ENCODE measurements at regions not wholly inside any gene's neighbourhood (a gene's known extent, or its start where the extent isn't known, plus 50 kb on each side); places are given as distances from the start of the nearest gene placed in this dataset.
"Not testable (repeated sequence)": the region's sequence is repeated elsewhere in the genome, so short reads cannot be mapped to it uniquely, and the experiment has no call there.

DNA sequence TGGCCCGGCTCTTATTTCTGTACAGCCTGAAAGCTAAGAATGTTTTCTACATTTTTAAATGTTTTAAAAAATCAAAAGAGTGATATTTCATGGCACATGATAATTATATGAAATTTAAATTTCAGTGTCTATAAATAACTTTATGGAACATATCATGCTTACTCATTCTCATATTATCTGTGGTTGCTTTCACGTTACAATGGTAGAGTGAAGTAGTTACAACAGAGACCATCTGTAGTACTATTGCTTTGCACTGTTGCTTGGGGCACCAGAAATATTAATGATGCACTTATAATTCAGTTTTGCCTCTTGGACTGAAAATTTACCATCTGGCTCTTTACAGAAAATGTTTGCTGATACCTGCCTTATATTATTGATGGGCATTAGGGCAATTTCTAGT lies 481.6 kb downstream of the PLPP3 start:
- H2AFZ ChIP-seq: no peak overlapping the region
- in situ Hi-C loops (cut with MboI): loop anchor here (25.0 kb wide), 1 partner anchor 385 kb away; no protein-coding TSS in a partner anchor
- H3K79me2 ChIP-seq (ENCODE audit: insufficient read depth): no peaks in the 10 kb centered on the region
- no peaks in the 10 kb centered on the region for H3K36me3 ChIP-seq (ENCODE audit: low read depth)
- no peaks in the 10 kb centered on the region for H4K20me1 ChIP-seq (ENCODE audit: insufficient read depth)
- H3K27me3 ChIP-seq (replicated peaks; ENCODE audit: insufficient read depth): no peaks in the 10 kb centered on the region
- H3K9me2 ChIP-seq (ENCODE audit: insufficient read depth): peaks cover 4% of the 10 kb centered on the region; the same call in 1 of the 2 replicates
- H3K4me1 ChIP-seq (ENCODE audit: insufficient read depth): peaks cover 75% of the 10 kb centered on the region
- H3K27ac ChIP-seq: peak overlapping the region; percentile 79; the same call in 1 of the 2 replicates
- peaks cover 76% of the 10 kb centered on the region for H3F3A ChIP-seq (ENCODE audit: insufficient read depth)
- peak; percentile 35 for DNase-seq
- no peak overlapping the region for H3K9ac ChIP-seq
- 74 to 77% methylated on average over 2 of the region's 2 CpGs for WGBS, 2 experiments (ENCODE audit: low coverage in 1 of 2, low lambda C conversion rate in 2 of 2, missing lambda C conversion rate in 2 of 2)
- no peaks in the 10 kb centered on the region for H3K9me3 ChIP-seq (ENCODE audit: low read depth)
- TF ChIP-seq EZH2 (IDR thresholded peaks at IDR 0.05; ENCODE audit: insufficient read depth, poor library complexity, severe bottlenecking) (no peak), EZH2phosphoT487 (IDR thresholded peaks at IDR 0.05; ENCODE audit: insufficient read depth, low read depth) (no peak)
- H3K4me3 ChIP-seq: no peak overlapping the region
- H3K4me2 ChIP-seq (ENCODE audit: unreplicated experiment): no peak overlapping the region

DNA sequence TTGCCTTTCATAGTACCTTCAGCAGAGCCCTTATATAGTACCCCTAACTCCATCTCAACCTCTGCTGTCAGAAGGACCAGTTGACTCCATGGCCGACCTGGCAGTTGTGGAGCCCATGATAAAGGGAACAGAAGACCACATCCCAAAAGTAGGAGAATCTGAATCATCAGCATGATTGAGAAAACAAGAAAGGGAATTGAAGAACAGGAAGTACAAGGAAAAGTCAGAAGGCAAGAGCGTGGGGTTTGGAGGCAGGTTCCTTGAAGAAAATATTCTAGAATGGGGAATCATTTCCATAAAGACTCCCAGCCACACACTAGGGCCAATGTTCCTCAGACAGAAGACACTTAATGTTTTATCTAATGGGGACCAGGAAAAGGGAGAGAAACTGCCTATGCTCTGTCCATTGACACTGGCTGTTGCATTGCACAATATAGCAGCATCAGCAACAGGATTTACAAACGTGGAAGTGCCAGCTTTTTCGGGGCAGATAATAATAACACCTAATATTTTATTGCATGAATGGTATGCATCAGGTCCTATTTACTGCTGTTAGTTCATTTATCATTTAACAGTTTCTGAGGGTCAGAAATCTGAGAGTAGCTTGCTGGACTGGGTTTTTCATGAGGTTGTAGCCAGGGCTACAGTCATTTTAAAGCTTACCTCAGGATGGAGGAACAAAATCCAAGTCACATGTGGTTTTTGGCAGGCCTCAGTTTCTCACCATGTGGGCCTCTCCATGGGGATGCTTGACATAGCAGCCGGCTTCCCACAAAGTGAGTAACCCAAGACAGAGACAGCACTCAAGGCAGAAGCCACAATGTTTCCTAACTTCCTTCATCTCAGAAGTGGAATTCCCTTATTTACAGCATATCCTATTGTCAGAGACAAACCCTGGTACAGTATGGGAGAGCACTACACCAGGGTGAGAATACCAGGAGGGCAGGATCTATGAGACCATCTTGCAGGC lies 483.4 kb downstream of the PLPP3 start:
- no peaks in the 10 kb centered on the region for H3K9me2 ChIP-seq (ENCODE audit: insufficient read depth)
- in situ Hi-C loops (cut with MboI): loop anchor here (25.0 kb wide), 1 partner anchor 384 kb away; no protein-coding TSS in a partner anchor
- H2AFZ ChIP-seq: no peak overlapping the region
- WGBS, 2 experiments (ENCODE audit: low coverage in 1 of 2, low lambda C conversion rate in 2 of 2, missing lambda C conversion rate in 2 of 2): 38 to 40% methylated on average over 5 of the region's 5 CpGs
- no peaks in the 10 kb centered on the region for H4K20me1 ChIP-seq (ENCODE audit: insufficient read depth)
- peaks cover 73% of the 10 kb centered on the region for H3K4me1 ChIP-seq (ENCODE audit: insufficient read depth)
- H3K79me2 ChIP-seq (ENCODE audit: insufficient read depth): no peaks in the 10 kb centered on the region
- peak overlapping the region; percentile 39 for H3K9ac ChIP-seq
- H3F3A ChIP-seq (ENCODE audit: insufficient read depth): peaks cover 70% of the 10 kb centered on the region
- peak; percentile 97 for DNase-seq
- no peaks in the 10 kb centered on the region for H3K36me3 ChIP-seq (ENCODE audit: low read depth)
- TF ChIP-seq EZH2phosphoT487 (IDR thresholded peaks at IDR 0.05; ENCODE audit: insufficient read depth, low read depth): 0 out of 2 replicates have a peak, but pooled peaks have one; percentile 54
- TF ChIP-seq EZH2 (IDR thresholded peaks at IDR 0.05; ENCODE audit: insufficient read depth, poor library complexity, severe bottlenecking): no peak
- H3K27me3 ChIP-seq (replicated peaks; ENCODE audit: insufficient read depth): no peaks in the 10 kb centered on the region
- no peak overlapping the region for H3K4me3 ChIP-seq
- H3K9me3 ChIP-seq (ENCODE audit: low read depth): no peaks in the 10 kb centered on the region
- peak overlapping the region; percentile 79 for H3K27ac ChIP-seq
- H3K4me2 ChIP-seq (ENCODE audit: unreplicated experiment): peak overlapping the region; percentile 32

DNA sequence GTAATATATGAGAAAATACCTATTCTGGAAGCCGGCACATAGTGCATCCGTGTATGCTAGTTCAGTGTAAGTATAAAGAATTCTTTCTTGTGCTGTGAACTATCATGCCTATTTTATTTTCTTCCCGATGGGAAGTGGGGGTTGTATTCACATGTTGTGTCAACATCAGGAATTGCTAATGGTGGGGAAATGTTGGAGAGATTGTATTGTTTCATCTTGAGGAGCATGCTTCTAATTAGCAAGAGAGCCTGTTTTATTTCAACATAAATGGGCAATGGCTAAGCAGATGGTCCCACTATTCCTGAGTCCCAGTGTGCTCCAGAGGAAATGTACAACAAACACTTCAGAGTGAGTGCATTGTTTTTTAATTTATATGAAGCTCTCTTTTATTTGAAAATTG lies 485.2 kb downstream of the PLPP3 start:
- Histone ChIP-seq H3K4me3 (no peak overlapping the region), H3K27me3 (replicated peaks; ENCODE audit: insufficient read depth) (no peaks in the 10 kb centered on the region), H3F3A (ENCODE audit: insufficient read depth) (peaks cover 52% of the 10 kb centered on the region), H3K9me2 (ENCODE audit: insufficient read depth) (no peaks in the 10 kb centered on the region), H3K4me1 (ENCODE audit: insufficient read depth) (peaks cover 55% of the 10 kb centered on the region), H3K36me3 (ENCODE audit: low read depth) (no peaks in the 10 kb centered on the region), H3K4me2 (ENCODE audit: unreplicated experiment) (no peak overlapping the region), H2AFZ (no peak overlapping the region), H4K20me1 (ENCODE audit: insufficient read depth) (no peaks in the 10 kb centered on the region), H3K9ac (no peak overlapping the region), H3K9me3 (ENCODE audit: low read depth) (no peaks in the 10 kb centered on the region), H3K27ac (no peak overlapping the region), H3K79me2 (ENCODE audit: insufficient read depth) (no peaks in the 10 kb centered on the region)
- WGBS, 2 experiments (ENCODE audit: low coverage in 1 of 2, low lambda C conversion rate in 2 of 2, missing lambda C conversion rate in 2 of 2): 11 to 20% methylated on average over 3 of the region's 3 CpGs
- TF ChIP-seq EZH2phosphoT487 (IDR thresholded peaks at IDR 0.05; ENCODE audit: insufficient read depth, low read depth) (no peak), EZH2 (IDR thresholded peaks at IDR 0.05; ENCODE audit: insufficient read depth, poor library complexity, severe bottlenecking) (no peak)
- in situ Hi-C loops (cut with MboI): loop anchor here (25.0 kb wide), 1 partner anchor 382 kb away; no protein-coding TSS in a partner anchor
- peak; percentile 53 for DNase-seq

DNA sequence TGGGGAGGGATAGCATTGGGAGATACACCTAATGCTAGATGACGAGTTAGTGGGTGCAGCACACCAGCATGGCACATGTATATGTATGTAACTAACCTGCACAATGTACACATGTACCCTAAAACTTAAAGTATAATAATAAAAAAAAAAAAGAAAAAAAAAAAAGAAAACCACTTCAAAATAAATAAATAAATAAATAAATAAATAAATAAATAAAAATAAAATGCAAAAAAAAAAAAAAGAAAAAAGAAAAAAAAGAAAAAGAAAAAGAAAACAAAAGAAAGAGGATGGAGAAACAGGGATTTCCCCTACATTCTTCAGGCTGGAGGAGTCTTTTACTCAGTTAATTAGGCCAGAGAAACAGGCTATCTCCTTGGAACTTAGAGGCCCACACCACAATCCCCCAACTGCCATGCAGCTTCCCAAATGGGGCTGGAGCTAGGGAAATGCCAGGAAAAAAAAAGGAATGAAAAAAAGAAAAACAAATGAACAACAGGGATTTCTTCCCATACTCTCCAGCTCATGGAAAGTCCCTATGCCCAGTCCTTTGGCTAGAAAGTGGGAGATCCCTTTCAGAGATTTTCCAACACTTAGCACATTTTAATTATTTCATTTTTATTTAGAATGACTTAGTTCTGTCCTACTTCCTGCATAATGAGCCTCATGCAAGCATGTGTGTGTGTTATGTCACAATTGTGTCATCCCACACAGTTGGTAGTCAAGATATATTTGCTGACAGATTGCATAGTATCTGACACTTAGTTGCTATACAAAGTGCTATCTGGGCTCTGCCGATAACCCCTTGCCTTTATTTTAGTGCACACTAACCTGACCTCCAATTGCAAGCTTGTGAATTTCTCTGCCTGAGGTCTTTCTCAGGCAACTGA lies 486.4 kb downstream of the PLPP3 start:
- Histone ChIP-seq H3K9me3 (ENCODE audit: low read depth) (no peaks in the 10 kb centered on the region), H3F3A (ENCODE audit: insufficient read depth) (peaks cover 42% of the 10 kb centered on the region), H2AFZ (no peak overlapping the region), H3K9ac (no peak overlapping the region), H4K20me1 (ENCODE audit: insufficient read depth) (no peaks in the 10 kb centered on the region), H3K4me1 (ENCODE audit: insufficient read depth) (peaks cover 44% of the 10 kb centered on the region), H3K4me3 (no peak overlapping the region), H3K27ac (no peak overlapping the region), H3K27me3 (replicated peaks; ENCODE audit: insufficient read depth) (no peaks in the 10 kb centered on the region), H3K79me2 (ENCODE audit: insufficient read depth) (no peaks in the 10 kb centered on the region), H3K9me2 (ENCODE audit: insufficient read depth) (no peaks in the 10 kb centered on the region), H3K4me2 (ENCODE audit: unreplicated experiment) (no peak overlapping the region), H3K36me3 (ENCODE audit: low read depth) (no peaks in the 10 kb centered on the region)
- WGBS, 2 experiments (ENCODE audit: low coverage in 1 of 2, low lambda C conversion rate in 2 of 2, missing lambda C conversion rate in 2 of 2): 58 to 60% methylated on average over 2 of the region's 2 CpGs
- in situ Hi-C loops (cut with MboI): loop anchor here (25.0 kb wide), 1 partner anchor 381 kb away; no protein-coding TSS in a partner anchor
- no peak for DNase-seq
- TF ChIP-seq EZH2phosphoT487 (IDR thresholded peaks at IDR 0.05; ENCODE audit: insufficient read depth, low read depth) (no peak), EZH2 (IDR thresholded peaks at IDR 0.05; ENCODE audit: insufficient read depth, poor library complexity, severe bottlenecking) (no peak)

DNA sequence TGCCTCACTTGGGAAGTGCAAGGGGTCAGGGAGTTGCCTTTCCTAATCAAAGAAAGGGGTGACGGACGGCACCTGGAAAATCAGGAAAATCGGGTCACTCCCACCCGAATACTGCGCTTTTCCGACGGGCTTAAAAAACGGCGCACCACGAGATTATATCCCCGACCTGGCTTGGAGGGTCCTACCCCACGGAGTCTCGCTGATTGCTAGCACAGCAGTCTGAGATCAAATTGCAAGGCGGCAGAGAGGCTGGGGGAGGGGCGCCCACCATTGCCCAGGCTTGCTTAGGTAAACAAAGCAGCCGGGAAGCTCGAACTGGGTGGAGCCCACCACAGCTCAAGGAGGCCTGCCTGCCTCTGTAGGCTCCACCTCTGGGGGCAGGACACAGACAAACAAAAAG lies 489.5 kb downstream of the PLPP3 start:
- H3K36me3 ChIP-seq (ENCODE audit: low read depth); H3K9me2 ChIP-seq (ENCODE audit: insufficient read depth); DNase-seq; H3K9ac ChIP-seq; H3K4me3 ChIP-seq; H3K79me2 ChIP-seq (ENCODE audit: insufficient read depth); H4K20me1 ChIP-seq (ENCODE audit: insufficient read depth); H3K27me3 ChIP-seq (replicated peaks; ENCODE audit: insufficient read depth); H2AFZ ChIP-seq; H3K9me3 ChIP-seq (ENCODE audit: low read depth); H3K27ac ChIP-seq; H3K4me2 ChIP-seq (ENCODE audit: unreplicated experiment): not testable (repeated sequence)
- WGBS, 2 experiments (ENCODE audit: low coverage in 1 of 2, low lambda C conversion rate in 2 of 2, missing lambda C conversion rate in 2 of 2): 82 to 91% methylated on average over 6 to 17 of the region's 17 CpGs
- in situ Hi-C loops (cut with MboI): loop anchor here (25.0 kb wide), 1 partner anchor 378 kb away; no protein-coding TSS in a partner anchor
- H3F3A ChIP-seq (ENCODE audit: insufficient read depth): peaks cover 13% of the 10 kb centered on the region
- H3K4me1 ChIP-seq (ENCODE audit: insufficient read depth): peaks cover 17% of the 10 kb centered on the region
